GM23338 (cell line): ENCODE measurements at regions not wholly inside any gene's neighbourhood (a gene's known extent, or its start where the extent isn't known, plus 50 kb on each side); places are given as distances from the start of the nearest gene placed in this dataset.

Experiments used
- EZH2 ChIP-seq: fragments of 200-600 bp; sonication (generic); IDR thresholded peaks from one replicate; pipeline ENCODE4 v1.8.0; 2017; ENCODE audit warnings: antibody characterized with exemption, mild to moderate bottlenecking, low read depth; ENCODE audit not compliant: unreplicated experiment
- EZH2phosphoT487 ChIP-seq: fragments of 200-600 bp; sonication (generic); IDR thresholded peaks from one replicate; pipeline ENCODE4 v1.8.1; 2018; ENCODE audit warnings: antibody characterized with exemption; ENCODE audit not compliant: unreplicated experiment
- JUNB ChIP-seq: IDR thresholded peaks from one replicate; pipeline ENCODE4 v1.6.1; 2016; ENCODE audit warnings: antibody characterized with exemption; ENCODE audit not compliant: unreplicated experiment
- TF ChIP-seq, protein P1 (sequence below), 2 experiments: fragments of 200-600 bp in 1 of 2; sonication (generic) in 1 of 2; conservative IDR thresholded peaks; 2 replicates each; pipeline versions ENCODE4 v1.5.1 to v1.6.1; 2016 to 2017; ENCODE audit warnings: antibody characterized with exemption in 2 of 2, low read depth in 2 of 2, mild to moderate bottlenecking in 2 of 2, moderate library complexity in 1 of 2

DNA sequence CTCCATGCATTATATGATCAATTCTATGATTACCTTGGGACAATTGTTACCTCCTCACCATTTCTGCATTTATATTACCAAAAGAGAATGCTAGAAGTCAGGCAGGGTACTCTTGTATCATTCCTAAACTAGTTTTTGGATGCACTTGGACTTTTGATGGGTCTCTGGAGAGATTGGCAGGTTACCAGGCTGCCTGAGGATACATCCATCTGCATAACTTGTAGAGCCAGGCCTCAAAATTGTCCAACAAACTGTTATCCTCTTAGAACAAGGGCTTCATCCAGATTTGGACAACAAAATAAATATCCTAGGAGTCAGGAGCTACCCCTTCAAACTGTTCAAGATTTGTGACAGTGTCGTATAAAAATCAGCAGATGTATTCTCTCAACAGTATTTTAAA, 326.1 kb downstream of the IL15 start:
- TF ChIP-seq, protein P1, sequence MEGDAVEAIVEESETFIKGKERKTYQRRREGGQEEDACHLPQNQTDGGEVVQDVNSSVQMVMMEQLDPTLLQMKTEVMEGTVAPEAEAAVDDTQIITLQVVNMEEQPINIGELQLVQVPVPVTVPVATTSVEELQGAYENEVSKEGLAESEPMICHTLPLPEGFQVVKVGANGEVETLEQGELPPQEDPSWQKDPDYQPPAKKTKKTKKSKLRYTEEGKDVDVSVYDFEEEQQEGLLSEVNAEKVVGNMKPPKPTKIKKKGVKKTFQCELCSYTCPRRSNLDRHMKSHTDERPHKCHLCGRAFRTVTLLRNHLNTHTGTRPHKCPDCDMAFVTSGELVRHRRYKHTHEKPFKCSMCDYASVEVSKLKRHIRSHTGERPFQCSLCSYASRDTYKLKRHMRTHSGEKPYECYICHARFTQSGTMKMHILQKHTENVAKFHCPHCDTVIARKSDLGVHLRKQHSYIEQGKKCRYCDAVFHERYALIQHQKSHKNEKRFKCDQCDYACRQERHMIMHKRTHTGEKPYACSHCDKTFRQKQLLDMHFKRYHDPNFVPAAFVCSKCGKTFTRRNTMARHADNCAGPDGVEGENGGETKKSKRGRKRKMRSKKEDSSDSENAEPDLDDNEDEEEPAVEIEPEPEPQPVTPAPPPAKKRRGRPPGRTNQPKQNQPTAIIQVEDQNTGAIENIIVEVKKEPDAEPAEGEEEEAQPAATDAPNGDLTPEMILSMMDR (conservative IDR thresholded peaks at IDR 0.05; ENCODE audit: low read depth in 2 of 2) = no peak
- TF ChIP-seq JUNB = no peak
- no peak for TF ChIP-seq EZH2phosphoT487
- no peak for TF ChIP-seq EZH2
